A673 (cell line): ENCODE measurements at regions not wholly inside any gene's neighbourhood (a gene's known extent, or its start where the extent isn't known, plus 50 kb on each side); places are given as distances from the start of the nearest gene placed in this dataset.
"Not testable (repeated sequence)": the region's sequence is repeated elsewhere in the genome, so short reads cannot be mapped to it uniquely, and the experiment has no call there.

Source experiments
- BruUV-seq: library from RNA; stranded (reverse); fragments of 400-500 nt; replicated peaks from 2 replicates; lab custom pipeline; 2021; lab: Mats Ljungman, UMichigan
- CTCF ChIA-PET: fragments of 300-600 bp; sonication (Branson Sonifier 250); formaldehyde crosslinking; loops from one replicate; lab custom pipeline; 2022; ENCODE audit warnings: antibody characterized with exemption; lab: Charles Lee
- POLR2A ChIA-PET: fragments of 300-600 bp; sonication (Branson Sonifier 250); formaldehyde crosslinking; loops from one replicate; lab custom pipeline; 2022; ENCODE audit warnings: antibody characterized with exemption; ENCODE audit not compliant: low non-redundant PET; lab: Charles Lee
- DNase-seq: peaks from one replicate; pipeline ENCODE4 v3.0.0-alpha.2; 2015; ENCODE audit warnings: low spot score
- H3K27ac ChIP-seq: fragments of 200-600 bp; sonication (generic); 2 replicates; pipeline ENCODE4 v1.5.1; 2016; ENCODE audit warnings: mixed run types, low read depth, mild to moderate bottlenecking, mixed read lengths, antibody characterized with exemption, low read length; ENCODE audit not compliant: poor library complexity, severe bottlenecking
- H3K27me3 ChIP-seq: fragments of 200-600 bp; sonication (generic); replicated peaks from 2 replicates; pipeline ENCODE4 v1.6.1; 2017; ENCODE audit warnings: mixed run types, low read depth, mild to moderate bottlenecking, mixed read lengths, antibody characterized with exemption, low read length; ENCODE audit not compliant: insufficient read depth, poor library complexity
- H3K36me3 ChIP-seq: fragments of 200-600 bp; sonication (generic); 2 replicates; pipeline ENCODE4 v1.6.1; 2016; ENCODE audit warnings: mixed run types, mild to moderate bottlenecking, mixed read lengths, antibody characterized with exemption, low read length; ENCODE audit not compliant: insufficient read depth, poor library complexity, severe bottlenecking
- H3K4me1 ChIP-seq: fragments of 200-600 bp; sonication (generic); 2 replicates; pipeline ENCODE4 v1.6.1; 2017; ENCODE audit warnings: mixed run types, mild to moderate bottlenecking, mixed read lengths, antibody characterized with exemption, low read length; ENCODE audit not compliant: insufficient read depth, poor library complexity, severe bottlenecking
- H3K4me3 ChIP-seq: fragments of 200-600 bp; sonication (generic); 2 replicates; pipeline ENCODE4 v1.5.1; 2016; ENCODE audit warnings: low read depth, mixed run types, mild to moderate bottlenecking, mixed read lengths, low read length; ENCODE audit not compliant: poor library complexity, severe bottlenecking
- H3K9me3 ChIP-seq: fragments of 200-600 bp; sonication (generic); 2 replicates; pipeline ENCODE4 v1.6.1; 2016; ENCODE audit warnings: mixed run types, low read depth, mild to moderate bottlenecking, mixed read lengths, antibody characterized with exemption, low read length; ENCODE audit not compliant: poor library complexity, severe bottlenecking
- EZH2 ChIP-seq: fragments of 200-600 bp; sonication (generic); IDR thresholded peaks from 2 replicates; pipeline ENCODE4 v1.6.1; 2017; ENCODE audit warnings: borderline replicate concordance, low read depth, mild to moderate bottlenecking, mixed read lengths, antibody characterized with exemption, low read length; ENCODE audit not compliant: poor library complexity, severe bottlenecking
- intact Hi-C: fragments of 100-400 bp; cut with micrococcal nuclease; formaldehyde crosslinking; loops from one replicate; pipeline ENCODE4 v1.10.0; 2022; ENCODE audit not compliant: unreplicated experiment
- TF ChIP-seq, protein P1 (sequence below): fragments of 300-800, 200-600 bp; sonication (generic); conservative IDR thresholded peaks from 2 replicates; pipeline ENCODE4 v1.5.1; 2017; ENCODE audit warnings: low read depth, mild to moderate bottlenecking, antibody characterized with exemption, low read length, moderate library complexity, mixed read lengths

DNA sequence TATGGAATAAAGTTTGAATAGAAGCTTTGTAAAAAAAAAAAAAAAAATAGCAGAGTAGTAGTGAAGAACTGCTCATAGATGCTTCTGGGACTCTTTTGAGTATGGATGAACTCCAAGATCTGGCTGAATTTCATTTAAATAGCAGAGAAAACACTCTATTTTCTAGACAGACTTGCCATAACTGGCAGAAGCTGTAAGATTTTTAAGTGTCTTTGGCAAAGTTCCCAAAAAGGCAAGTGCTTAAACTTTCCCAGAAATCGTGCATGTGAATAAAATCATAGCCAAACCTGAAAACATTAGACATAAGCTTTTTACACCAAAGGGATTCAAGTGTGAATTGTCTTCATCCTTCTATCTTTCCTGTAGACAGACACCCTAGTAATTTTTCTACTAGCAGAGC lies 110.3 kb upstream of the MITF start:
- Histone ChIP-seq H3K27me3 (no peaks in the 10 kb centered on the region), H3K9me3 (no peaks in the 10 kb centered on the region), H3K4me1 (no peaks in the 10 kb centered on the region), H3K27ac (no peak overlapping the region), H3K4me3 (no peak overlapping the region), H3K36me3 (no peaks in the 10 kb centered on the region)
- BruUV-seq: no TSS peak
- POLR2A ChIA-PET: interaction anchor here (0.7 kb wide), 1 partner anchor 18 kb away, joined by 4 read pairs; no protein-coding TSS in a partner anchor
- peak; percentile 1 for DNase-seq
- TF ChIP-seq EZH2: no peak
- TF ChIP-seq, protein P1, sequence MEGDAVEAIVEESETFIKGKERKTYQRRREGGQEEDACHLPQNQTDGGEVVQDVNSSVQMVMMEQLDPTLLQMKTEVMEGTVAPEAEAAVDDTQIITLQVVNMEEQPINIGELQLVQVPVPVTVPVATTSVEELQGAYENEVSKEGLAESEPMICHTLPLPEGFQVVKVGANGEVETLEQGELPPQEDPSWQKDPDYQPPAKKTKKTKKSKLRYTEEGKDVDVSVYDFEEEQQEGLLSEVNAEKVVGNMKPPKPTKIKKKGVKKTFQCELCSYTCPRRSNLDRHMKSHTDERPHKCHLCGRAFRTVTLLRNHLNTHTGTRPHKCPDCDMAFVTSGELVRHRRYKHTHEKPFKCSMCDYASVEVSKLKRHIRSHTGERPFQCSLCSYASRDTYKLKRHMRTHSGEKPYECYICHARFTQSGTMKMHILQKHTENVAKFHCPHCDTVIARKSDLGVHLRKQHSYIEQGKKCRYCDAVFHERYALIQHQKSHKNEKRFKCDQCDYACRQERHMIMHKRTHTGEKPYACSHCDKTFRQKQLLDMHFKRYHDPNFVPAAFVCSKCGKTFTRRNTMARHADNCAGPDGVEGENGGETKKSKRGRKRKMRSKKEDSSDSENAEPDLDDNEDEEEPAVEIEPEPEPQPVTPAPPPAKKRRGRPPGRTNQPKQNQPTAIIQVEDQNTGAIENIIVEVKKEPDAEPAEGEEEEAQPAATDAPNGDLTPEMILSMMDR: no peak
- intact Hi-C loops: no loop called here
- CTCF ChIA-PET: no interaction called here

DNA sequence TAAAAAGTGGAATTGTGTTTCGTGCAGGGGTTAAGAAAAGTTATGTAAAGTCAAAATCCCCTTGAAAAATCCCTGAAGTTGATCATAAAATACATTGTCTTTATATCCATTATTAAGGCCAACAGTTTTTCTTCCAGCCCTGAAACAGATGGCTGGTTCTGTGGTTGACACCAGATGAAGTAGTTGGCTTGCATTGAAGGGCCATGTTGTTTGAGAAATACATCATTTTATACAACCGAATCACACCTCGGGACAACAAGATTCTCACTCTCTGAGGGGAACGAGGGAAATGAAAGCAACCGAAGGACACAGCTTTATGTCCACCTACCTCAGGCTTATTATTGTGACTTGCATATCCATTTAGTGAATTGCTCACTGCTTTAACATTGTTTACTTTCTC lies 126.0 kb upstream of the MITF start:
- CTCF ChIA-PET: no interaction called here
- intact Hi-C loops: no loop called here
- POLR2A ChIA-PET: no interaction called here
- H3K36me3 ChIP-seq: no peaks in the 10 kb centered on the region
- DNase-seq: no peak
- H3K27ac ChIP-seq: no peak overlapping the region
- H3K9me3 ChIP-seq: no peaks in the 10 kb centered on the region
- TF ChIP-seq, protein P1: no peak
- no peak for TF ChIP-seq EZH2
- H3K4me1 ChIP-seq: no peaks in the 10 kb centered on the region
- no TSS peak for BruUV-seq
- H3K27me3 ChIP-seq: no peaks in the 10 kb centered on the region
- no peak overlapping the region for H3K4me3 ChIP-seq

DNA sequence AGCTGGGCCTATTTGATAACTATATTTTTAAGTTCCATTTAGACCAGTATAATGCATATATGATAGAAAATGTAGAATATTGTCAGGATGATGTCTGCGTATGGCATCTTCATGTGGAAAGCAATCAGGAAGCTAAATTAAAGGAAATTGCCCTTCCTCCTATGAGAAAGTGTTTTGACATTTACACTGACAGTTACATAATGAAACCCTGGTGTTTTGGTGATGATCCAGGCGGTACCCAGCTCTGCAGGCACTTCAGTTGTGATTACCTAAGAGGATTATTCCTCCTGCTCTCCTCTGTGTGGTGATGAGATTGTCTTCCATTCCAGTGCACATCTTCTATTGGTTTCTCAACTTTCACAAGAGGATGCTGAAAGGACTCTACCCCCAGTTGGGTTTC lies 126.5 kb upstream of the MITF start:
- no peak overlapping the region for H3K4me3 ChIP-seq
- H3K27ac ChIP-seq: no peak overlapping the region
- no peaks in the 10 kb centered on the region for H3K9me3 ChIP-seq
- no peaks in the 10 kb centered on the region for H3K4me1 ChIP-seq
- intact Hi-C loops: no loop called here
- no peaks in the 10 kb centered on the region for H3K27me3 ChIP-seq
- DNase-seq: no peak
- no peaks in the 10 kb centered on the region for H3K36me3 ChIP-seq
- BruUV-seq: no TSS peak
- TF ChIP-seq, protein P1: no peak
- TF ChIP-seq EZH2: no peak
- ChIA-PET POLR2A (no interaction called here), CTCF (no interaction called here)

DNA sequence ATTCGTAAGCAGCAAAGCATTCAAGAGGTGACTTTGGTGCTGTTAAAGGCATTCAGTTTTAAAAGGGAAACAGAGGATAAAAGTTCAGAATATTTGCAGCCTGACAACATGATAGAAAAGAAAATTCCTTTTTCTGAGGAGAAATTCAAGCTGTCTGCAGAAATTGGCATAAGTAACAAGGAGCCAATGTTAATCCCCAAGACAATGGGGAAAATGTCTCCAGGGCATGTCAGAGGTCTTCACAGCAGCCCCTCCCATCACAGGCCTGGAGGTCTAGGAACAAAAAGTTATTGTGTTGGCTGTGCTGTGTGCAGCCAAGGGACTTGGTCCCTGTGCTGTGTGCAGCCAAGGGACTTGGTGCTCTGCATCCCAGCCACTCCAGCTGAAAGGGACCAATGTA lies 129.7 kb upstream of the MITF start:
- intact Hi-C loops, H3K4me3 ChIP-seq, H3K9me3 ChIP-seq, POLR2A ChIA-PET, H3K27ac ChIP-seq, CTCF ChIA-PET, BruUV-seq, H3K27me3 ChIP-seq, H3K4me1 ChIP-seq, H3K36me3 ChIP-seq, DNase-seq: not testable (repeated sequence)
